Esophagus squamous epithelium (tissue), 5 donors: ENCODE measurements at regions not wholly inside any gene's neighbourhood (a gene's known extent, or its start where the extent isn't known, plus 50 kb on each side); places are given as distances from the start of the nearest gene placed in this dataset.

Source experiments
- DNase-seq: peaks from one replicate; lab custom pipeline; 2025; lab: John Stamatoyannopoulos, UW
- H3K27ac ChIP-seq, 4 donors: fragments of 200-600 bp; sonication (generic); one replicate each; pipeline ENCODE4 v1.5.1; 2016 to 2019; ENCODE audit warnings: mild to moderate bottlenecking in 1 of 4
- H3K27me3 ChIP-seq, 4 donors: fragments of 200-600 bp; sonication (generic); 1 replicate in 3 of 4; 2 replicates in 1 of 4; pipeline versions ENCODE4 v1.5.1 to v1.6.0; 2017 to 2021; ENCODE audit warnings: antibody characterized with exemption in 1 of 4
- H3K36me3 ChIP-seq, 3 donors: fragments of 200-600 bp; sonication (generic); one replicate each; pipeline ENCODE4 v1.5.1; 2016 to 2019
- H3K4me1 ChIP-seq, 3 donors: fragments of 200-600 bp; sonication (generic); one replicate each; pipeline ENCODE4 v1.5.1; 2017 to 2019
- H3K4me3 ChIP-seq, 4 donors: fragments of 200-600 bp; sonication (generic); 1 replicate in 3 of 4; 2 replicates in 1 of 4; pipeline ENCODE4 v1.5.1; 2016 to 2019; ENCODE audit warnings: mild to moderate bottlenecking in 2 of 4, moderate library complexity in 1 of 4
- H3K9me3 ChIP-seq, 3 donors: fragments of 200-600 bp; sonication (generic); one replicate each; pipeline ENCODE4 v1.5.1; 2016 to 2019
- CTCF ChIP-seq, 6 experiments: fragments of 450-650 bp in 4 of 6; fragments of 200-600 bp in 2 of 6; sonication (generic) in 2 of 6; IDR thresholded peaks; one replicate each; pipeline ENCODE4 v1.5.1; 2016 to 2019; ENCODE audit warnings: antibody characterized with exemption in 6 of 6, mild to moderate bottlenecking in 4 of 6, moderate library complexity in 4 of 6
- POLR2A ChIP-seq, 4 donors: fragments of 450-650 bp; IDR thresholded peaks; one replicate each; pipeline ENCODE4 v1.6.1; 2017; ENCODE audit warnings: antibody characterized with exemption in 4 of 4, mild to moderate bottlenecking in 4 of 4, moderate library complexity in 3 of 4
- WGBS, 2 donors: methylation state at CpG; one replicate each; pipeline ENCODE4 v1.1.5; 2018; 5-methylcytosine and 5-hydroxymethylcytosine counted together
- intact Hi-C: fragments of 100-400 bp; cut with DNase I; formaldehyde crosslinking; loops from one replicate; pipeline ENCODE4 v1.15.0; 2022
- donor health status: DM: yes; HTN: yes; CAD: no.

GRCh38 chr15:70345251-70346019 lies 247.7 kb upstream of the TLE3 start:
- Histone ChIP-seq H3K27ac (no peak overlapping the region), H3K9me3 (no peaks in the 10 kb centered on the region), H3K27me3 (peaks cover 0 to 7% (median 0%) of the 10 kb centered on the region in 4 donors), H3K36me3 (no peaks in the 10 kb centered on the region), H3K4me3 (no peak overlapping the region), H3K4me1 (peaks cover 0 to 21% (median 0%) of the 10 kb centered on the region in 3 donors)
- WGBS, 2 donors, result 89 to 94% methylated on average over 6 to 7 of the region's 7 CpGs
- no peak for DNase-seq
- TF ChIP-seq CTCF (IDR thresholded peaks at IDR 0.05), result no peak
- TF ChIP-seq POLR2A (IDR thresholded peaks at IDR 0.05), result no peak
- intact Hi-C loops, result no loop called here

DNA sequence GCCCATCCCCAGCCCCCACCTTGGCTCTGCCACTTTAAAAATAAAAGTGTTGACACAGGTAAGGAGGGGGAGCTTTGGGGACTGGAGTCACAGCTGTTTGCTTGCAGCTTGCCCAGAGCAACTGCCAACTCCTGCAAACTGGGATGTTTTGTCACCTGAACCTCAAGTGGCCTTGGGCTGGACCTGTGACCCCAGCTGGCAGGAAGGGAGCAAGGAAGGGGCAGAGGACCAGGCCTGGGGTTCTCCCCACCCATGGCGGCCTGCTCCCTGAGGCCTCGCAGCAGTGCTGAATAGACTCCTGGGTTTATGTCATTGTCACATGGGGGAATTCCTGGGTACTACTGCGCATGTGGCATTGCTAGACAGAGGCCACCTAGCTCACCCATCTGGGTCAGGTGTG lies 246.9 kb upstream of the TLE3 start:
- TF ChIP-seq POLR2A (IDR thresholded peaks at IDR 0.05), result no peak
- no peak for TF ChIP-seq CTCF (IDR thresholded peaks at IDR 0.05)
- DNase-seq, result no peak
- Histone ChIP-seq H3K36me3 (no peaks in the 10 kb centered on the region), H3K27me3 (peaks cover 0 to 7% (median 0%) of the 10 kb centered on the region in 4 donors), H3K9me3 (no peaks in the 10 kb centered on the region), H3K27ac (no peak overlapping the region), H3K4me1 (peaks cover 0 to 26% (median 0%) of the 10 kb centered on the region in 3 donors), H3K4me3 (no peak overlapping the region)
- WGBS, 2 donors, result 86% methylated on average over 3 of the region's 3 CpGs; no CpG with 5 or more reads in 1 of the 2 donors
- intact Hi-C loops, result no loop called here

DNA sequence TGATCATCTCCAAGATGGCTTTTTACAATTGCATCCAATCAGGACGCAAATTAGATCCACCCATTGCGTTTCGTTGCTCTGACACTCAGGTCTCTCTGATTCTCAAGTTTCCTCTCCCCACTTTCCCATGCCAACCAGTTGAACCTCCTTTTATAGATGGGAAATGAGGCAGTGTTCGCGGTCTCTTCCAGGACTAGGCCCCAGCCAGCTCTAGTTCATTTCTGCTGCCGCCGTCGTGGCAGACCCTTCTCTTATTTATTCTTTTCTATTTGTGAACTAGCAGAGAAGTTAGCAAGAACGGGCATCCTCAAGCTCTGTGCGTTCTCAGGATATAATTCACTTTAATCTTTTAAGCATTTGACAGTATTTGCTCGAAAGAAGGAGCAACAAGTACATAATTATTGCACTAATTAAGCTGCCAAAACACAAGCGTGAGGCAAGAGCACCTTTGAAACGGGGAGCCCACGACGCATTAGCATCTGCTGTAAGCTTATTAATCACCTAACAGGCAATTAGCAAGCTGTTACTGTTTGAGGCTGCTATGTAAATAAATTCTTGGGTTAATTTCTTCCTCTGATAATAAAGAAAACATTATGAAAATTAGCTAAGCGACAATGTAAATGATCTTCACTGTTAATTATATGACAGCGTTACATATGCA lies 246.4 kb upstream of the TLE3 start:
- DNase-seq, result no peak
- no peak for TF ChIP-seq POLR2A (IDR thresholded peaks at IDR 0.05)
- no peak for TF ChIP-seq CTCF (IDR thresholded peaks at IDR 0.05)
- intact Hi-C loops, result no loop called here
- Histone ChIP-seq H3K9me3 (no peaks in the 10 kb centered on the region), H3K36me3 (no peaks in the 10 kb centered on the region), H3K4me1 (peaks cover 0 to 26% (median 0%) of the 10 kb centered on the region in 3 donors), H3K4me3 (no peak overlapping the region), H3K27ac (no peak overlapping the region), H3K27me3 (peaks cover 0 to 7% (median 0%) of the 10 kb centered on the region in 4 donors)
- 88 to 89% methylated on average over 16 to 17 of the region's 17 CpGs for WGBS, 2 donors

- Histone ChIP-seq H3K27ac (no peak overlapping the region), H3K36me3 (no peaks in the 10 kb centered on the region), H3K27me3 (peaks cover 0 to 5% (median 0%) of the 10 kb centered on the region in 4 donors), H3K9me3 (no peaks in the 10 kb centered on the region), H3K4me3 (no peak overlapping the region), H3K4me1 (peaks cover 0 to 19% (median 0%) of the 10 kb centered on the region in 3 donors)
- DNase-seq, result no peak
- intact Hi-C loops, result no loop called here
- TF ChIP-seq POLR2A (IDR thresholded peaks at IDR 0.05) (no peak), CTCF (IDR thresholded peaks at IDR 0.05) (no peak)
- WGBS, 2 donors, result 82 to 95% methylated on average over 3 to 5 of the region's 8 CpGs
Measured at GRCh38 chr15:70342554-70343548, 245.1 kb upstream of the TLE3 start.
